ENCODE measurements at regions not wholly inside any gene's neighbourhood (a gene's known extent, or its start where the extent isn't known, plus 50 kb on each side); places are given as distances from the start of the nearest gene placed in this dataset.

- DNase-seq, result no peak
Measured at GRCh38 chr21:31497914-31498313, 153.9 kb upstream of the TIAM1 start.

- no peak for DNase-seq
Measured at GRCh38 chr21:31493350-31493880, 149.4 kb upstream of the TIAM1 start.

GRCh38 chr21:31491617-31492016 lies 147.6 kb upstream of the TIAM1 start:
- DNase-seq, result no peak

- DNase-seq, result no peak
Measured at GRCh38 chr21:31490443-31490842, 146.4 kb upstream of the TIAM1 start.

- DNase-seq, result no peak
Measured at GRCh38 chr21:31489726-31490125, 145.7 kb upstream of the TIAM1 start.

- DNase-seq, result no peak
Measured at GRCh38 chr21:31489014-31489413, 145.0 kb upstream of the TIAM1 start.

GRCh38 chr21:31484219-31484618 lies 140.2 kb upstream of the TIAM1 start:
- DNase-seq, result no peak

- DNase-seq, result no peak
Measured at GRCh38 chr21:31483146-31483545, 139.1 kb upstream of the TIAM1 start.

- no peak for DNase-seq
Measured at GRCh38 chr21:31482460-31482859, 138.4 kb upstream of the TIAM1 start.

GRCh38 chr21:31480228-31480627 lies 136.2 kb upstream of the TIAM1 start:
- no peak for DNase-seq

GRCh38 chr21:31479714-31480113 lies 135.7 kb upstream of the TIAM1 start:
- no peak for DNase-seq

- DNase-seq, result no peak
Measured at GRCh38 chr21:31479222-31479621, 135.2 kb upstream of the TIAM1 start.

- DNase-seq, result no peak
Measured at GRCh38 chr21:31476263-31477022, 132.4 kb upstream of the TIAM1 start.

GRCh38 chr21:31475223-31475622 lies 131.2 kb upstream of the TIAM1 start:
- DNase-seq, result no peak

GRCh38 chr21:31473685-31474345 lies 129.8 kb upstream of the TIAM1 start:
- DNase-seq, result peak; percentile 6

GRCh38 chr21:31471865-31472264 lies 127.8 kb upstream of the TIAM1 start:
- DNase-seq, result no peak

- DNase-seq, result no peak
Measured at GRCh38 chr21:31470896-31471694, 127.0 kb upstream of the TIAM1 start.

GRCh38 chr21:31460980-31461379 lies 116.9 kb upstream of the TIAM1 start:
- no peak for DNase-seq

- DNase-seq, result no peak
Measured at GRCh38 chr21:31459457-31459856, 115.4 kb upstream of the TIAM1 start.

GRCh38 chr21:31457675-31458074 lies 113.6 kb upstream of the TIAM1 start:
- no peak for DNase-seq

- no peak for DNase-seq
Measured at GRCh38 chr21:31456201-31456600, 112.1 kb upstream of the TIAM1 start.

GRCh38 chr21:31455506-31455905 lies 111.4 kb upstream of the TIAM1 start:
- no peak for DNase-seq

GRCh38 chr21:31450980-31451379 lies 106.9 kb upstream of the TIAM1 start:
- DNase-seq, result no peak
